Ishikawa (cell line): ENCODE measurements at regions not wholly inside any gene's neighbourhood (a gene's known extent, or its start where the extent isn't known, plus 50 kb on each side); places are given as distances from the start of the nearest gene placed in this dataset.

ENCODE experiments used
- CEBPB ChIP-seq: IDR thresholded peaks from 2 replicates; pipeline ENCODE4 v1.6.1; 2012
- EGR1 ChIP-seq: IDR thresholded peaks from 2 replicates; pipeline ENCODE4 v1.6.1; 2012
- EP300 ChIP-seq: IDR thresholded peaks from 2 replicates; pipeline ENCODE4 v1.6.1; 2012; ENCODE audit warnings: borderline replicate concordance
- FOXM1 ChIP-seq: IDR thresholded peaks from 2 replicates; pipeline ENCODE4 v1.6.1; 2012; ENCODE audit warnings: low read depth, borderline replicate concordance
- NFIC ChIP-seq: IDR thresholded peaks from 2 replicates; pipeline ENCODE4 v1.6.1; 2012
- RAD21 ChIP-seq: IDR thresholded peaks from 2 replicates; pipeline ENCODE4 v1.6.1; 2012; ENCODE audit warnings: low read depth
- REST ChIP-seq: IDR thresholded peaks from 2 replicates; pipeline ENCODE4 v1.6.1; 2012; ENCODE audit warnings: low read depth, mild to moderate bottlenecking
- TAF1 ChIP-seq: IDR thresholded peaks from 2 replicates; pipeline ENCODE4 v1.6.1; 2012; ENCODE audit warnings: low read depth, mild to moderate bottlenecking
- TEAD4 ChIP-seq: IDR thresholded peaks from 2 replicates; pipeline ENCODE4 v1.6.1; 2012
- USF1 ChIP-seq: IDR thresholded peaks from 2 replicates; pipeline ENCODE4 v1.6.1; 2012
- YY1 ChIP-seq: IDR thresholded peaks from 2 replicates; pipeline ENCODE4 v1.6.1; 2012; ENCODE audit warnings: low read depth
- ZBTB7A ChIP-seq: IDR thresholded peaks from 2 replicates; pipeline ENCODE4 v1.6.1; 2012; ENCODE audit warnings: low read depth

- TF ChIP-seq EP300, result no peak
- no peak for TF ChIP-seq RAD21
- no peak for TF ChIP-seq NFIC
- TF ChIP-seq FOXM1, result no peak
- no peak for TF ChIP-seq ZBTB7A
- TF ChIP-seq USF1, result no peak
- TF ChIP-seq CEBPB, result no peak
- TF ChIP-seq REST, result no peak
- TF ChIP-seq EGR1, result no peak
- no peak for TF ChIP-seq YY1
- TF ChIP-seq TAF1, result no peak
- no peak for TF ChIP-seq TEAD4
These were observed 1393.3 kb downstream of the MAT2B start for GRCh38 chr5:164898705-164899104.
